ENCODE measurements at regions not wholly inside any gene's neighbourhood (a gene's known extent, or its start where the extent isn't known, plus 50 kb on each side); places are given as distances from the start of the nearest gene placed in this dataset.

- no peak overlapping the region for H3K27ac ChIP-seq (ENCODE audit: insufficient read length, low read depth, low read length)
- H3K27ac Mint-ChIP-seq: no peak overlapping the region
- WGBS (ENCODE audit: extremely low coverage, insufficient read length, low lambda C conversion rate): no CpG with 5 or more reads among the region's 4 CpGs
Measured at GRCh38 chr11:69374946-69375310, 81.0 kb downstream of the MYEOV start.

More at GRCh38 chr11:69374946-69375310, 81.0 kb downstream of the MYEOV start:
- no peak overlapping the region for H3K23ac ChIP-seq (ENCODE audit: insufficient read length, low read depth, low read length)
- H3K4me2 ChIP-seq (ENCODE audit: insufficient read depth, insufficient read length, low read length): no peak overlapping the region
- H2AFZ ChIP-seq (ENCODE audit: low read length): no peak overlapping the region
- no peak for DNase-seq
- TF ChIP-seq CTCF (conservative IDR thresholded peaks at IDR 0.05): no peak
- no peaks in the 10 kb centered on the region for H3K79me1 ChIP-seq (ENCODE audit: insufficient read depth, low read depth, low read length, poor library complexity, severe bottlenecking)
- no peaks in the 10 kb centered on the region for H3K4me1 Mint-ChIP-seq
- no peak overlapping the region for H4K8ac ChIP-seq (replicated peaks; ENCODE audit: insufficient read length, low read depth, low read length)
- H2AK5ac ChIP-seq (ENCODE audit: insufficient read length, low read length): no peak overlapping the region
- no peak overlapping the region for H4K5ac ChIP-seq (ENCODE audit: insufficient read length, low read depth, low read length)
- H3K56ac ChIP-seq (ENCODE audit: insufficient read length, low read depth, low read length): no peak overlapping the region
- H3K79me2 ChIP-seq (ENCODE audit: insufficient read depth, low read length): no peaks in the 10 kb centered on the region
- no peak overlapping the region for H3K9ac ChIP-seq (ENCODE audit: extremely low read depth, insufficient read length, low read length)
- peaks cover 0 to 9% of the 10 kb centered on the region in 2 experiments; a peak in 2 of 5 replicates for H3K9me3 Mint-ChIP-seq
- H4K20me1 ChIP-seq (ENCODE audit: control insufficient read depth, insufficient read depth, insufficient read length): peaks cover 3% of the 10 kb centered on the region
- H4K91ac ChIP-seq (ENCODE audit: insufficient read length, low read depth, low read length): no peak overlapping the region
- H3K4me3 Mint-ChIP-seq: no peak overlapping the region
- no peak overlapping the region for H2BK20ac ChIP-seq (ENCODE audit: low read depth, low read length, poor library complexity, severe bottlenecking)
- H2BK120ac ChIP-seq (ENCODE audit: low read depth, low read length, poor library complexity, severe bottlenecking): no peak overlapping the region
- no peaks in the 10 kb centered on the region for H3K23me2 ChIP-seq (ENCODE audit: insufficient read length, low read depth, low read length, poor library complexity, severe bottlenecking)
- no peak overlapping the region for H3K18ac ChIP-seq (ENCODE audit: insufficient read length, low read depth, low read length)
- no peaks in the 10 kb centered on the region for H3K9me3 ChIP-seq (ENCODE audit: control insufficient read depth, low read depth, low read length)
- H3K27me3 Mint-ChIP-seq (ENCODE audit: low read depth): peaks cover 1% of the 10 kb centered on the region
- no peaks in the 10 kb centered on the region for H3K4me1 ChIP-seq (ENCODE audit: insufficient read depth, low read length)
- no peak overlapping the region for H3T11ph ChIP-seq (ENCODE audit: low read length)
- H3K27me3 ChIP-seq (ENCODE audit: insufficient read depth, low read length): no peaks in the 10 kb centered on the region
- no peak overlapping the region for H2BK12ac ChIP-seq (ENCODE audit: insufficient read length, low read depth, low read length)
- peaks cover 0 to 1% (median 0%) of the 10 kb centered on the region in 3 experiments; a peak in 3 of 7 replicates for H3K36me3 Mint-ChIP-seq (ENCODE audit: insufficient read depth in 1 of 3, low read depth in 3 of 3)
- H2BK15ac ChIP-seq (ENCODE audit: low read depth, low read length): no peak overlapping the region
- H3K4ac ChIP-seq (ENCODE audit: low read depth, low read length): no peak overlapping the region
- H3K14ac ChIP-seq (ENCODE audit: insufficient read depth, low read length): no peak overlapping the region; the same call in 1 of the 2 replicates
- no peak overlapping the region for H2BK5ac ChIP-seq (ENCODE audit: insufficient read length, low read length)

All from H9 (cell line).